ENCODE measurements at regions not wholly inside any gene's neighbourhood (a gene's known extent, or its start where the extent isn't known, plus 50 kb on each side); places are given as distances from the start of the nearest gene placed in this dataset.

DNA sequence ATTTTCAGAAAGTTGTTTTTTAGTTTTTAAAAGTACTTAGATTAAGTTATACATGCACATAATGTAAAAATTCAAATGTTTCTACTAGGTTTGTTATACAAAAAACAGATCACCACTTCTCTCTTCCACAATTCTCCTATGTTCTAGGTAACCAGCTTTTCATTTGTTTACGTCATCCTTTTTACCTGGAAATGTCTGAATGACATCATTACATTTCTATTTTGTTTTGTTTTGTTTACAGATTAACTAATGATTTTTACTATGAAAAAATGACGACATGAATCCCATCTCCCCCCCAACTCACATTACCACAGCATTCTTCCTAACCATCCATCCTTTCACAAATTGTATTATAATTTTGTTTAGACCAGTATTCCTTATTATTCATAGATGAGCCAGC is 1709.2 kb downstream of the EFNA5 start:
- DNase-seq, result no peak
- TF ChIP-seq, protein P1, sequence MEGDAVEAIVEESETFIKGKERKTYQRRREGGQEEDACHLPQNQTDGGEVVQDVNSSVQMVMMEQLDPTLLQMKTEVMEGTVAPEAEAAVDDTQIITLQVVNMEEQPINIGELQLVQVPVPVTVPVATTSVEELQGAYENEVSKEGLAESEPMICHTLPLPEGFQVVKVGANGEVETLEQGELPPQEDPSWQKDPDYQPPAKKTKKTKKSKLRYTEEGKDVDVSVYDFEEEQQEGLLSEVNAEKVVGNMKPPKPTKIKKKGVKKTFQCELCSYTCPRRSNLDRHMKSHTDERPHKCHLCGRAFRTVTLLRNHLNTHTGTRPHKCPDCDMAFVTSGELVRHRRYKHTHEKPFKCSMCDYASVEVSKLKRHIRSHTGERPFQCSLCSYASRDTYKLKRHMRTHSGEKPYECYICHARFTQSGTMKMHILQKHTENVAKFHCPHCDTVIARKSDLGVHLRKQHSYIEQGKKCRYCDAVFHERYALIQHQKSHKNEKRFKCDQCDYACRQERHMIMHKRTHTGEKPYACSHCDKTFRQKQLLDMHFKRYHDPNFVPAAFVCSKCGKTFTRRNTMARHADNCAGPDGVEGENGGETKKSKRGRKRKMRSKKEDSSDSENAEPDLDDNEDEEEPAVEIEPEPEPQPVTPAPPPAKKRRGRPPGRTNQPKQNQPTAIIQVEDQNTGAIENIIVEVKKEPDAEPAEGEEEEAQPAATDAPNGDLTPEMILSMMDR (IDR thresholded peaks at IDR 0.05; ENCODE audit: low read depth, low read length, missing control alignments), result no peak
- in situ Hi-C loops (cut with HindIII; ENCODE audit: low pct_ligation_motif_present, low sequenced_read_pairs), result no loop called here

DNA sequence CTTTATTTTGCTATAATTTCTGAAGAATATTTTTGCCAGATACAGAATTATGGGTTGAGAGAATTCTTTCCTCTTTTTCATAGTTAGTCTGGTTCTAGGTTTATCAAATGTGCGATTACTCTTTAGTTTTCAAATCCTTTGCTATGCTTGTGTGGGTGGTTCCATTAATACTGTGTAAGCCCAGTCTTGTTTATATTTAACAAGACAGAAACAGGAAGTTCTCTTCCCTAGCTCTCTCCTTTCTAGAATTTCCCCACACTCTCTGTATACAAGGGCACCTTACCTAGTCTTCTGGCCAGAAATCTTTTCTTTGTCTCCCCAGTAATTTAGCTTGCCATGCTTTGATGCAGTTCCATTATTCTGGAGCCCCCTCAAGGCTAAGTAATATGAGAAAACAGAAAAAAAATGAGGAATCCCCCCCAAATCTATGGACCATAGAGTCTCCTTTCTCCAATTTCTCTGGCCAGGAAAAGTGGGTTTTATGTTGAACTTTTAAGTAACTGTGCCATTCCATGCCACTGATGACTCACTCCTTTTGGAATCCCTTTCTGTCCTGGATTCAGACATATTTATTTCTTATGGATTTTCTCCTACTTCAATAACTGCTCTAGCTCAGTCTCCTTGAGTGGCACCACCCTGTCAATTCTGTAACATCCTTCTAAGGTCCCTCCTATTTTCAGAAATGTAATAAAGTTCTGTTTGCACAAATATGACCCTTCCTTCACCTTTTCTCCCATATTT is 1714.1 kb downstream of the EFNA5 start:
- H3K27ac ChIP-seq, result no peak overlapping the region
- DNase-seq, result no peak
- H3K4me3 ChIP-seq (ENCODE audit: low read depth, low read length), result no peak overlapping the region
- no peaks in the 10 kb centered on the region for H3K27me3 ChIP-seq (replicated peaks)
- in situ Hi-C loops (cut with HindIII; ENCODE audit: low pct_ligation_motif_present, low sequenced_read_pairs), result no loop called here
- H3K36me3 ChIP-seq (replicated peaks), result no peaks in the 10 kb centered on the region
- TF ChIP-seq, protein P1 (IDR thresholded peaks at IDR 0.05; ENCODE audit: low read depth, low read length, missing control alignments), result no peak

More for the DNA sequence above, 1709.2 kb downstream of the EFNA5 start:
- no peak overlapping the region for H3K27ac ChIP-seq
- no peaks in the 10 kb centered on the region for H3K36me3 ChIP-seq (replicated peaks)
- H3K27me3 ChIP-seq (replicated peaks), result no peaks in the 10 kb centered on the region
- H3K4me3 ChIP-seq (ENCODE audit: low read depth, low read length), result no peak overlapping the region

DNA sequence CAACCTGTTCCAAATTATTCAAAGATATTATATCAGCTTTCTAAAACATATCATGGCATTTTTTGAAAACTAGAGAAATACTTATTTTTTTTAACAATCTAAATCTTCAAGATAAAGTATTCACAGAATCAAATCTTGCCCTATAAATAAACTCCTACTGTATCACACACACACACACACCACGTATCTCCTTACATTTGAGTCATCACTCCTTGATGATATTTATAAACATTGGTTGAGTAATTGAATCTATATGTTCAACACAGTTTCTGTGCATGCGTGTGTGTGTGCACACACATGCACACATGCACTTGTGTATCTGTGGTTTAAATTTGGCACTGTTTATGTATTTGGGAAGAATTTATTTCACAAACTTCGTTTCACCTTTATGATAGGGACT is 1716.4 kb downstream of the EFNA5 start:
- TF ChIP-seq, protein P1 (IDR thresholded peaks at IDR 0.05; ENCODE audit: low read depth, low read length, missing control alignments), result no peak
- no peak overlapping the region for H3K4me3 ChIP-seq (ENCODE audit: low read depth, low read length)
- no peaks in the 10 kb centered on the region for H3K27me3 ChIP-seq (replicated peaks)
- H3K36me3 ChIP-seq (replicated peaks), result no peaks in the 10 kb centered on the region
- H3K27ac ChIP-seq, result no peak overlapping the region
- DNase-seq, result no peak
- in situ Hi-C loops (cut with HindIII; ENCODE audit: low pct_ligation_motif_present, low sequenced_read_pairs), result no loop called here

DNA sequence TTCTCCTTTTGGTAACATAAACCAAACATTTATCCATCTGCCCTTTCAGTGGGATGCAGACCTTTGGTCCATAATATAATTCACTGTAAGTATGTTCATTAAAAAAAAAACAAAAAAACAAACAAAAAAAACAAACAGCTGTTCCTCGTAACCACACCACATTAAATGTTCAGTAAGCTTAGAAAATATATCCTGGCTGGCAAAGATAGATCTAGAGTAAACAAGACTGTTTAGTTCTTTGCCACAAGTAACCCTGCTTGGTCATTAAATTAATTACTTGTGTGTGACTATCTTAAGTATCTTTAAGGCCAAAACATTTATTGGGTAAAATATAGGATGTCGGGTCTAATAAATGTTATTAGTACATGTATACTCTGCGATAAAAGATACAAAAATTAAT is 1717.1 kb downstream of the EFNA5 start:
- H3K27ac ChIP-seq, result no peak overlapping the region
- no peak for DNase-seq
- TF ChIP-seq, protein P1 (IDR thresholded peaks at IDR 0.05; ENCODE audit: low read depth, low read length, missing control alignments), result no peak
- H3K4me3 ChIP-seq (ENCODE audit: low read depth, low read length), result no peak overlapping the region
- in situ Hi-C loops (cut with HindIII; ENCODE audit: low pct_ligation_motif_present, low sequenced_read_pairs), result no loop called here
- no peaks in the 10 kb centered on the region for H3K36me3 ChIP-seq (replicated peaks)
- no peaks in the 10 kb centered on the region for H3K27me3 ChIP-seq (replicated peaks)

DNA sequence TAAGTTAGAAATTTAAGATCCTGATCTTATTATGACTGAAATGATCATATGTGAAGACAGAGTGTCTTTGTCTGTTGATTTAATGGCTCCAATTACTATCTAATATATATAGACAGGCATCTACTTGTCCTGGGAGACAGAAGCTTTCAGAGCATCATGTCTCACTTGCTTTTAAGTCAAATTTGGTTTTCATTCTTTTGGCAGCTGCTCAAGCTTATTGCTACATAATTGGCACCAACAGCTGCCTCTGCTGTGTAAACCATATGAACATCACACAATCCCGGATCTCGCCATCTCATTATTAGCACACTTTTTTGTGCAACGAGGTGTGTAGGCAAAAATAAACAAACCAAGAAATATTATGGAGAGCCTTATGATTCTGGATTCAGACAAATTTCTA is 1717.9 kb downstream of the EFNA5 start:
- no peak for DNase-seq
- in situ Hi-C loops (cut with HindIII; ENCODE audit: low pct_ligation_motif_present, low sequenced_read_pairs), result no loop called here
- Histone ChIP-seq H3K36me3 (replicated peaks) (no peaks in the 10 kb centered on the region), H3K27me3 (replicated peaks) (no peaks in the 10 kb centered on the region), H3K4me3 (ENCODE audit: low read depth, low read length) (no peak overlapping the region), H3K27ac (no peak overlapping the region)
- TF ChIP-seq, protein P1 (IDR thresholded peaks at IDR 0.05; ENCODE audit: low read depth, low read length, missing control alignments), result no peak

DNA sequence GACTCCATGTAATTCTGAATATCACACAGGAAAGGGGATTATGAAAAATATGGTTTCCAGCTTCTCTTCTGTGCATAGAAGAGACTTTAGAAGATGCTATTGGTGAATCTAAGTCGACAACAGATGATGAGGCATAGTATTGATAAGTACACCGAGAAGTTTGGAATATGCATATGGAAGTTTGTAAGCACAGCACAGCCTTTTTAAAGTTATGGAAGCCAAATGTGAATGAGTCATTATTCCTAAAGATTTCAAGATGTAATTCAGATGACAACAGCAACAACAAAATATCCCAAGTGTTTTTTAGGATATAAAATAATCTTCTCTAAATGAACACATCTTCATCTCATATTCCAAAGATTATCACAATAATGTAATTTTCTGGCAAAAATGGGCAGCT is 1723.3 kb downstream of the EFNA5 start:
- DNase-seq, result no peak
- H3K36me3 ChIP-seq (replicated peaks), result no peaks in the 10 kb centered on the region
- TF ChIP-seq, protein P1 (IDR thresholded peaks at IDR 0.05; ENCODE audit: low read depth, low read length, missing control alignments), result no peak
- in situ Hi-C loops (cut with HindIII; ENCODE audit: low pct_ligation_motif_present, low sequenced_read_pairs), result no loop called here
- H3K27ac ChIP-seq, result no peak overlapping the region
- H3K27me3 ChIP-seq (replicated peaks), result no peaks in the 10 kb centered on the region
- H3K4me3 ChIP-seq (ENCODE audit: low read depth, low read length), result no peak overlapping the region
